Mucosa of descending colon (tissue), 3 donors: ENCODE measurements at regions not wholly inside any gene's neighbourhood (a gene's known extent, or its start where the extent isn't known, plus 50 kb on each side); places are given as distances from the start of the nearest gene placed in this dataset.

Experiments used
- ATAC-seq: fragments of 200-7000 bp; cut with Tn5 transposase; one replicate; pipeline ENCODE4 v1.9.1; 2020; ENCODE audit warnings: mild to moderate bottlenecking, moderate library complexity
- DNase-seq, 3 donors: peaks; one replicate each; pipeline ENCODE4 v3.0.0-alpha.2; 2020
- H3K36me3 ChIP-seq: fragments of 200-600 bp; one replicate; pipeline ENCODE4 v1.8.0; 2021; ENCODE audit warnings: low read depth, mild to moderate bottlenecking
- H3K4me1 ChIP-seq: fragments of 200-600 bp; one replicate; pipeline ENCODE4 v1.8.0; 2021; ENCODE audit warnings: low read depth, mild to moderate bottlenecking
- H3K4me3 ChIP-seq: fragments of 200-600 bp; one replicate; pipeline ENCODE4 v1.8.0; 2021; ENCODE audit warnings: mild to moderate bottlenecking
- H3K9me3 ChIP-seq: fragments of 200-600 bp; one replicate; pipeline ENCODE4 v1.8.0; 2021; ENCODE audit warnings: mild to moderate bottlenecking
- intact Hi-C, 2 donors: fragments of 100-400 bp; cut with DNase I in 1 of 2; cut with micrococcal nuclease in 1 of 2; formaldehyde crosslinking; loops; one replicate each; pipeline versions ENCODE4 v1.11.0 to v1.11.1; 2022; cut with DNase I, micrococcal nuclease
- TF ChIP-seq, protein P1 (sequence below): fragments of 200-600 bp; IDR thresholded peaks from one replicate; pipeline ENCODE4 v1.8.0; 2022; ENCODE audit warnings: antibody characterized with exemption, mild to moderate bottlenecking
- donor health status: DM: no; HTN: no; CAD: no; lungs with moderate emphysema.
- donor health status: DM: no; HTN: no; CAD: no.
- donor health status: DM: no; HTN: yes; CAD: no.

DNA sequence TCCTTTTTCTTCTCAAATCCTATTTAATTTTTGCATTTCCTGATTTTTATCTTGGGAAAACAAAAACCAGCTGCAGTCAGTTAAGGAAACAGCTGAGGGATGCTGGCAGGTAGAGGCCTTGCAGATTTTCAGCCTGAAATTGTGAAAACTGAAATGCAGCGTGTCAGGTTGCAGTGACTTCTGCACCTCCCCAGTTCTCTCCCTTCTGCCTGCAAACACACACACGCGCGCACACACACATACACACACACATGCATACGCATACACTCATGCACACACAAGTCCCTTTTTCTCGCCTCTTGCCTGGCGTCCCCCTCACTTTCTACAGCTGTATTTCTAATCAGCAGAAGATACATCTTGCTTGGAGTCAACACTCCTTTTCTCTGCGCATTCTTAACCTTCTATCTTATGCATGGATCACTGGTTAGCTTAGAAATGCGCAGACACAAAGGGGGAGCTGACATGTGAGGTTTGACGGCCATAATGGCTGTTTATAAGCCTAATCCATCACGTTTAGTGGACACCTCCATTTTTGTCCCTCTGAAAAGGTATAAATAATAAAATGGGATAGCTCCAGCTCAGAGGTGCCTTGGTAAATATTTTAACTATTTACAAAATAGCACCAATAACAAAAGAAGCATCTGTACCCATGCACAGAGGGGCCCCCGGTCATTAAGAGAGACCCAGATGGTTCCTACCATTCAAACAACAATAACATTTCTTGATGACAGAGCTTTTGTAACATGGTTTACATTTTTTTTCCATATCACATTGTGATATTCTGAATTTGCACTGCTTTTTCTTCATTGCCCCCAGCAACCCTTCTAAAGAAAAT is 392.1 kb upstream of the SALL1 start:
- no peaks in the 10 kb centered on the region for H3K9me3 ChIP-seq
- ATAC-seq (no peak), DNase-seq (no peak)
- H3K4me3 ChIP-seq = no peak overlapping the region
- H3K4me1 ChIP-seq = no peaks in the 10 kb centered on the region
- TF ChIP-seq, protein P1, sequence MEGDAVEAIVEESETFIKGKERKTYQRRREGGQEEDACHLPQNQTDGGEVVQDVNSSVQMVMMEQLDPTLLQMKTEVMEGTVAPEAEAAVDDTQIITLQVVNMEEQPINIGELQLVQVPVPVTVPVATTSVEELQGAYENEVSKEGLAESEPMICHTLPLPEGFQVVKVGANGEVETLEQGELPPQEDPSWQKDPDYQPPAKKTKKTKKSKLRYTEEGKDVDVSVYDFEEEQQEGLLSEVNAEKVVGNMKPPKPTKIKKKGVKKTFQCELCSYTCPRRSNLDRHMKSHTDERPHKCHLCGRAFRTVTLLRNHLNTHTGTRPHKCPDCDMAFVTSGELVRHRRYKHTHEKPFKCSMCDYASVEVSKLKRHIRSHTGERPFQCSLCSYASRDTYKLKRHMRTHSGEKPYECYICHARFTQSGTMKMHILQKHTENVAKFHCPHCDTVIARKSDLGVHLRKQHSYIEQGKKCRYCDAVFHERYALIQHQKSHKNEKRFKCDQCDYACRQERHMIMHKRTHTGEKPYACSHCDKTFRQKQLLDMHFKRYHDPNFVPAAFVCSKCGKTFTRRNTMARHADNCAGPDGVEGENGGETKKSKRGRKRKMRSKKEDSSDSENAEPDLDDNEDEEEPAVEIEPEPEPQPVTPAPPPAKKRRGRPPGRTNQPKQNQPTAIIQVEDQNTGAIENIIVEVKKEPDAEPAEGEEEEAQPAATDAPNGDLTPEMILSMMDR = no peak
- no peaks in the 10 kb centered on the region for H3K36me3 ChIP-seq
- intact Hi-C loops = no loop called here

- intact Hi-C loops = no loop called here
- no peak for DNase-seq
- no peaks in the 10 kb centered on the region for H3K36me3 ChIP-seq
- H3K9me3 ChIP-seq = no peaks in the 10 kb centered on the region
- no peaks in the 10 kb centered on the region for H3K4me1 ChIP-seq
- no peak for ATAC-seq
- H3K4me3 ChIP-seq = no peak overlapping the region
- TF ChIP-seq, protein P1 = no peak
Measured at GRCh38 chr16:51540259-51540658, 389.2 kb upstream of the SALL1 start.

- Histone ChIP-seq H3K36me3 (no peaks in the 10 kb centered on the region), H3K9me3 (no peaks in the 10 kb centered on the region), H3K4me1 (no peaks in the 10 kb centered on the region), H3K4me3 (no peak overlapping the region)
- TF ChIP-seq, protein P1 = no peak
- peak in 1 of 3 donors; percentile 9 for DNase-seq
- intact Hi-C loops = no loop called here
- ATAC-seq = peak; percentile 23
Measured at GRCh38 chr16:51538707-51539498, 387.8 kb upstream of the SALL1 start.

- intact Hi-C loops = no loop called here
- Histone ChIP-seq H3K4me1 (no peaks in the 10 kb centered on the region), H3K36me3 (no peaks in the 10 kb centered on the region), H3K4me3 (no peak overlapping the region), H3K9me3 (no peaks in the 10 kb centered on the region)
- TF ChIP-seq, protein P1 = no peak
- no peak for DNase-seq
- no peak for ATAC-seq
Measured at GRCh38 chr16:51535591-51535990, 384.5 kb upstream of the SALL1 start.

DNA sequence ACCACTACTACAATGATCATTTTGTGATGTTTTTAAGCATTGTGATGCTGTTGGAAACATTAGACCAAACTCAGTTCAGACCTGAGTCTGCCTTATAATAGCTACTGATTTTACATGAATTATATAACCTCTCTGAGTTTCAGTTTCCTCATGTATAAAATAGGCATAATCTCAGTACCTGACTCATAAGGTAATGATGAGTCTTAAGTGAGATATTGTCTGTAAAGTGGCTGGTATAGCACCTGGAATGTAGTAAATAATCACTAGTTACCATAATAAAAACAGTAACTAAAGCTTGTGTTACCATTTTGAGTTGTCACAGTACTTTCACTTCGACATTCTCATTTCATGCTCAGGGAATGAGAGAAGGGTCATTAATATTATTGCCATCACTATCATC is 381.5 kb upstream of the SALL1 start:
- Histone ChIP-seq H3K4me1 (no peaks in the 10 kb centered on the region), H3K36me3 (no peaks in the 10 kb centered on the region), H3K4me3 (no peak overlapping the region), H3K9me3 (no peaks in the 10 kb centered on the region)
- DNase-seq (no peak), ATAC-seq (no peak)
- intact Hi-C loops = no loop called here
- TF ChIP-seq, protein P1 = no peak
